H9 (cell line): ENCODE measurements at regions not wholly inside any gene's neighbourhood (a gene's known extent, or its start where the extent isn't known, plus 50 kb on each side); places are given as distances from the start of the nearest gene placed in this dataset.

Experiments used
- DNase-seq: peaks from one replicate; pipeline ENCODE4 v3.0.0-alpha.2; 2017
- H2AFZ ChIP-seq: one replicate; pipeline ENCODE4 v1.6.1; 2013; ENCODE audit warnings: mild to moderate bottlenecking, low read length, control low read depth, moderate library complexity
- H2AK5ac ChIP-seq: 2 replicates; pipeline ENCODE4 v1.6.1; 2013; ENCODE audit warnings: low read length, control low read depth, mixed read lengths; ENCODE audit not compliant: insufficient read length
- H2BK120ac ChIP-seq: one replicate; pipeline ENCODE4 v1.6.1; 2013; ENCODE audit warnings: low read depth, mild to moderate bottlenecking, low read length, control low read depth, inconsistent platforms; ENCODE audit not compliant: poor library complexity, severe bottlenecking
- H2BK12ac ChIP-seq: 2 replicates; pipeline ENCODE4 v1.6.1; 2013; ENCODE audit warnings: low read length, control low read depth, mixed read lengths, low read depth; ENCODE audit not compliant: insufficient read length
- H2BK15ac ChIP-seq: 2 replicates; pipeline ENCODE4 v1.6.1; 2013; ENCODE audit warnings: low read depth, low read length, control low read depth
- H2BK20ac ChIP-seq: one replicate; pipeline ENCODE4 v1.6.1; 2013; ENCODE audit warnings: low read depth, mild to moderate bottlenecking, low read length, control low read depth, inconsistent platforms; ENCODE audit not compliant: poor library complexity, severe bottlenecking
- H2BK5ac ChIP-seq: 2 replicates; pipeline ENCODE4 v1.6.1; 2013; ENCODE audit warnings: low read length, control low read depth, mixed read lengths; ENCODE audit not compliant: insufficient read length
- H3K14ac ChIP-seq: 2 replicates; pipeline ENCODE4 v1.6.1; 2013; ENCODE audit warnings: low read length, control low read depth; ENCODE audit not compliant: insufficient read depth
- H3K18ac ChIP-seq: 2 replicates; pipeline ENCODE4 v1.6.1; 2013; ENCODE audit warnings: low read depth, mild to moderate bottlenecking, mixed read lengths, low read length, control low read depth; ENCODE audit not compliant: insufficient read length
- H3K23ac ChIP-seq: 2 replicates; pipeline ENCODE4 v1.6.1; 2013; ENCODE audit warnings: low read length, control low read depth, mixed read lengths, low read depth; ENCODE audit not compliant: insufficient read length
- H3K23me2 ChIP-seq: 2 replicates; pipeline ENCODE4 v1.6.1; 2013; ENCODE audit warnings: low read depth, mild to moderate bottlenecking, mixed read lengths, low read length, control low read depth; ENCODE audit not compliant: insufficient read length, poor library complexity, severe bottlenecking
- H3K27ac ChIP-seq: 2 replicates; pipeline ENCODE4 v1.5.1; 2013; ENCODE audit warnings: low read length, control low read depth, mixed read lengths, low read depth; ENCODE audit not compliant: insufficient read length
- H3K27me3 ChIP-seq: 2 replicates; pipeline ENCODE4 v1.6.1; 2013; ENCODE audit warnings: low read length, control low read depth, inconsistent platforms; ENCODE audit not compliant: insufficient read depth
- H3K4ac ChIP-seq: 2 replicates; pipeline ENCODE4 v1.6.1; 2013; ENCODE audit warnings: low read depth, mild to moderate bottlenecking, control low read depth, inconsistent platforms, low read length, moderate library complexity
- H3K4me1 ChIP-seq: 2 replicates; pipeline ENCODE4 v1.6.1; 2013; ENCODE audit warnings: low read length, control low read depth, inconsistent platforms; ENCODE audit not compliant: insufficient read depth
- H3K4me2 ChIP-seq: 2 replicates; pipeline ENCODE4 v1.6.1; 2013; ENCODE audit warnings: low read length, control low read depth, mixed read lengths; ENCODE audit not compliant: insufficient read length, insufficient read depth
- H3K56ac ChIP-seq: 2 replicates; pipeline ENCODE4 v1.6.1; 2013; ENCODE audit warnings: low read depth, mild to moderate bottlenecking, mixed read lengths, low read length, control low read depth; ENCODE audit not compliant: insufficient read length
- H3K79me1 ChIP-seq: 2 replicates; pipeline ENCODE4 v1.6.1; 2013; ENCODE audit warnings: low read depth, mild to moderate bottlenecking, moderate library complexity, low read length, control low read depth, inconsistent platforms; ENCODE audit not compliant: insufficient read depth, poor library complexity, severe bottlenecking
- H3K79me2 ChIP-seq: 2 replicates; pipeline ENCODE4 v1.6.1; 2013; ENCODE audit warnings: low read length, control low read depth, inconsistent platforms; ENCODE audit not compliant: insufficient read depth
- H3K9ac ChIP-seq: 2 replicates; pipeline ENCODE4 v1.6.1; 2013; ENCODE audit warnings: low read length, control low read depth, mixed read lengths; ENCODE audit not compliant: insufficient read length; ENCODE audit errors: extremely low read depth
- H3K9me3 ChIP-seq: one replicate; pipeline ENCODE4 v1.6.1; 2013; ENCODE audit warnings: low read depth, low read length, inconsistent platforms; ENCODE audit not compliant: control insufficient read depth
- H3T11ph ChIP-seq: one replicate; pipeline ENCODE4 v1.6.1; 2013; ENCODE audit warnings: mild to moderate bottlenecking, low read length, control low read depth, inconsistent platforms
- H4K20me1 ChIP-seq: one replicate; pipeline ENCODE4 v1.6.1; 2013; ENCODE audit not compliant: control insufficient read depth, insufficient read length, insufficient read depth
- H4K5ac ChIP-seq: 2 replicates; pipeline ENCODE4 v1.6.1; 2013; ENCODE audit warnings: low read depth, mild to moderate bottlenecking, mixed read lengths, low read length, control low read depth; ENCODE audit not compliant: insufficient read length
- H4K8ac ChIP-seq: replicated peaks from 2 replicates; pipeline ENCODE4 v1.6.1; 2013; ENCODE audit warnings: low read length, control low read depth, mixed read lengths, low read depth; ENCODE audit not compliant: insufficient read length
- H4K91ac ChIP-seq: 2 replicates; pipeline ENCODE4 v1.6.1; 2013; ENCODE audit warnings: low read depth, mild to moderate bottlenecking, moderate library complexity, mixed read lengths, low read length, control low read depth; ENCODE audit not compliant: insufficient read length
- H3K27ac Mint-ChIP-seq, 3 experiments: 2 replicates in 2 of 3; 3 replicates in 1 of 3; pipeline ENCODE4 v1.8.0; 2020 to 2021; ENCODE audit warnings: mixed read lengths in 3 of 3, mild to moderate bottlenecking in 1 of 3, moderate library complexity in 1 of 3
- H3K27me3 Mint-ChIP-seq: 2 replicates; pipeline ENCODE4 v1.8.0; 2021; ENCODE audit warnings: low read depth, mild to moderate bottlenecking, moderate library complexity, mixed read lengths
- H3K36me3 Mint-ChIP-seq, 3 experiments: 2 replicates in 2 of 3; 3 replicates in 1 of 3; pipeline ENCODE4 v1.8.0; 2020 to 2021; ENCODE audit warnings: low read depth in 3 of 3, mixed read lengths in 3 of 3; ENCODE audit not compliant: insufficient read depth in 1 of 3
- H3K4me1 Mint-ChIP-seq, 2 experiments: 2 replicates each; pipeline ENCODE4 v1.8.0; 2020; ENCODE audit warnings: mixed read lengths in 2 of 2
- H3K4me3 Mint-ChIP-seq, 2 experiments: 2 replicates in 1 of 2; 3 replicates in 1 of 2; pipeline ENCODE4 v1.8.0; 2020 to 2021; ENCODE audit warnings: mild to moderate bottlenecking in 2 of 2, mixed read lengths in 2 of 2, moderate library complexity in 1 of 2
- H3K9me3 Mint-ChIP-seq, 2 experiments: 2 replicates in 1 of 2; 3 replicates in 1 of 2; pipeline ENCODE4 v1.8.0; 2020; ENCODE audit warnings: mild to moderate bottlenecking in 2 of 2, mixed read lengths in 2 of 2, moderate library complexity in 1 of 2
- WGBS: extraction: QIAGEN DNeasy Blood & Tissue Kit; methylation state at CpG from one replicate; pipeline ENCODE4 v1.1.7; 2013; ENCODE audit warnings: missing lambda C conversion rate, low lambda C conversion rate, mixed read lengths; ENCODE audit not compliant: insufficient read length; ENCODE audit errors: extremely low coverage; 5-methylcytosine and 5-hydroxymethylcytosine counted together
- TF ChIP-seq, protein P1 (sequence below): fragments of 200-600 bp; sonication (generic); conservative IDR thresholded peaks from 3 replicates; pipeline ENCODE4 v1.8.0; 2021; ENCODE audit warnings: antibody characterized with exemption, mild to moderate bottlenecking

DNA sequence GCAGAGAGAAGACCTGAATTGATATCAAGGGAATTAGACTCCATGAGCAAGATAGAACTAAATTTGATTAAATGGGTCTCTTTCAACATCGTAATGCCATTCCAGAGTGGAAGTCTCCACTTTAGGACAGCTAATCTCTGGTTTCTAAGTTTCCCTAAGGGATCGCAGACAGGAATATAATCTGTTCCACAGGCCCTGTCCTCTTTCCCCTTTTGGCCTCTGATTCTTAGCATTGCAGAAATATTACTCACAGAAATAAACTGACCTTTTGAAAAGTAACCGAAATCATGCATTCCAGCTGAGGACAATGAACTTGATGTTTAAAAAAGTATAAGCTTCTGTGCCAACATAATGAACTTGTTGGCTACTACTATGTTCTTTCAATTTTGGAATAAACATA lies 227.8 kb downstream of the ETS1 start:
- Mint-ChIP-seq H3K4me1 (peaks cover 4 to 5% of the 10 kb centered on the region in 2 experiments), H3K36me3 (no peaks in the 10 kb centered on the region), H3K9me3 (no peaks in the 10 kb centered on the region), H3K4me3 (no peak overlapping the region), H3K27me3 (no peaks in the 10 kb centered on the region), H3K27ac (no peak overlapping the region)
- Histone ChIP-seq H2BK12ac (no peak overlapping the region), H3K56ac (no peak overlapping the region), H3K18ac (no peak overlapping the region), H2AFZ (no peak overlapping the region), H3K23me2 (no peaks in the 10 kb centered on the region), H2AK5ac (no peak overlapping the region), H3K27ac (no peak overlapping the region), H2BK20ac (no peak overlapping the region), H4K20me1 (no peaks in the 10 kb centered on the region), H3K4me1 (no peaks in the 10 kb centered on the region), H3K14ac (no peak overlapping the region), H3K4me2 (no peak overlapping the region), H3K4ac (no peak overlapping the region), H4K91ac (no peak overlapping the region), H3K79me2 (no peaks in the 10 kb centered on the region), H3T11ph (no peak overlapping the region), H2BK15ac (no peak overlapping the region), H4K8ac (no peak overlapping the region), H4K5ac (no peak overlapping the region), H3K9me3 (no peaks in the 10 kb centered on the region), H3K9ac (no peak overlapping the region), H3K79me1 (no peaks in the 10 kb centered on the region), H2BK5ac (no peak overlapping the region), H3K23ac (no peak overlapping the region), H2BK120ac (no peak overlapping the region), H3K27me3 (no peaks in the 10 kb centered on the region)
- TF ChIP-seq, protein P1, sequence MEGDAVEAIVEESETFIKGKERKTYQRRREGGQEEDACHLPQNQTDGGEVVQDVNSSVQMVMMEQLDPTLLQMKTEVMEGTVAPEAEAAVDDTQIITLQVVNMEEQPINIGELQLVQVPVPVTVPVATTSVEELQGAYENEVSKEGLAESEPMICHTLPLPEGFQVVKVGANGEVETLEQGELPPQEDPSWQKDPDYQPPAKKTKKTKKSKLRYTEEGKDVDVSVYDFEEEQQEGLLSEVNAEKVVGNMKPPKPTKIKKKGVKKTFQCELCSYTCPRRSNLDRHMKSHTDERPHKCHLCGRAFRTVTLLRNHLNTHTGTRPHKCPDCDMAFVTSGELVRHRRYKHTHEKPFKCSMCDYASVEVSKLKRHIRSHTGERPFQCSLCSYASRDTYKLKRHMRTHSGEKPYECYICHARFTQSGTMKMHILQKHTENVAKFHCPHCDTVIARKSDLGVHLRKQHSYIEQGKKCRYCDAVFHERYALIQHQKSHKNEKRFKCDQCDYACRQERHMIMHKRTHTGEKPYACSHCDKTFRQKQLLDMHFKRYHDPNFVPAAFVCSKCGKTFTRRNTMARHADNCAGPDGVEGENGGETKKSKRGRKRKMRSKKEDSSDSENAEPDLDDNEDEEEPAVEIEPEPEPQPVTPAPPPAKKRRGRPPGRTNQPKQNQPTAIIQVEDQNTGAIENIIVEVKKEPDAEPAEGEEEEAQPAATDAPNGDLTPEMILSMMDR, result no peak
- no CpG with 5 or more reads among the region's 3 CpGs for WGBS
- no peak for DNase-seq
